NCI-H524 (cell line): ENCODE measurements at regions not wholly inside any gene's neighbourhood (a gene's known extent, or its start where the extent isn't known, plus 50 kb on each side); places are given as distances from the start of the nearest gene placed in this dataset.
"Not testable (repeated sequence)": the region's sequence is repeated elsewhere in the genome, so short reads cannot be mapped to it uniquely, and the experiment has no call there.

Experiments used
- DNase-seq, 2 experiments: peaks; one replicate each; lab custom pipeline; 2025; lab: John Stamatoyannopoulos, UW

GRCh38 chr6:11486959-11487358 is 50.6 kb upstream of the TMEM170B start:
- no peak for DNase-seq

GRCh38 chr6:11486486-11486885 is 51.1 kb upstream of the TMEM170B start:
- DNase-seq = no peak

GRCh38 chr6:11486051-11486450 is 51.5 kb upstream of the TMEM170B start:
- no peak for DNase-seq

GRCh38 chr6:11485271-11485670 is 52.3 kb upstream of the TMEM170B start:
- no peak for DNase-seq

- no peak for DNase-seq
Observed at GRCh38 chr6:11484441-11484840, 53.1 kb upstream of the TMEM170B start.

GRCh38 chr6:11482616-11483015 is 54.9 kb upstream of the TMEM170B start:
- DNase-seq = no peak

GRCh38 chr6:11480541-11480940 is 57.0 kb upstream of the TMEM170B start:
- DNase-seq = no peak

- DNase-seq = no peak
Observed at GRCh38 chr6:11479296-11479695, 58.3 kb upstream of the TMEM170B start.

- DNase-seq = no peak
Observed at GRCh38 chr6:11478586-11478985, 59.0 kb upstream of the TMEM170B start.

- no peak for DNase-seq
Observed at GRCh38 chr6:11475016-11475415, 62.5 kb upstream of the TMEM170B start.

- DNase-seq = no peak
Observed at GRCh38 chr6:11473008-11473740, 64.4 kb upstream of the TMEM170B start.

GRCh38 chr6:11471261-11471660 is 66.3 kb upstream of the TMEM170B start:
- DNase-seq = no peak

GRCh38 chr6:11469684-11470083 is 67.9 kb upstream of the TMEM170B start:
- DNase-seq = no peak

- DNase-seq = not testable (repeated sequence)
Observed at GRCh38 chr6:11468271-11468670, 69.3 kb upstream of the TMEM170B start.

- no peak for DNase-seq
Observed at GRCh38 chr6:11467364-11467763, 70.2 kb upstream of the TMEM170B start.

- DNase-seq = no peak
Observed at GRCh38 chr6:11463398-11463780, 74.2 kb upstream of the TMEM170B start.

GRCh38 chr6:11462742-11463397 is 74.7 kb upstream of the TMEM170B start:
- DNase-seq = no peak

- DNase-seq = no peak
Observed at GRCh38 chr6:11460837-11461661, 76.5 kb upstream of the TMEM170B start.

GRCh38 chr6:11460001-11460668 is 77.4 kb upstream of the TMEM170B start:
- DNase-seq = no peak

- DNase-seq = no peak
Observed at GRCh38 chr6:11459079-11459610, 78.4 kb upstream of the TMEM170B start.

GRCh38 chr6:11458509-11458908 is 79.0 kb upstream of the TMEM170B start:
- DNase-seq = no peak

- not testable (repeated sequence) for DNase-seq
Observed at GRCh38 chr6:11457422-11457821, 80.1 kb upstream of the TMEM170B start.
